Liver (tissue), 3 donors: ENCODE measurements at regions not wholly inside any gene's neighbourhood (a gene's known extent, or its start where the extent isn't known, plus 50 kb on each side); places are given as distances from the start of the nearest gene placed in this dataset.

Experiments
- EGR1 ChIP-seq, 2 donors: IDR thresholded peaks; 2 replicates each; pipeline ENCODE4 v1.6.1; 2016 to 2018; ENCODE audit warnings: antibody characterized with exemption in 2 of 2, low read depth in 2 of 2
- FOXA1 ChIP-seq: IDR thresholded peaks from 2 replicates; pipeline ENCODE4 v1.6.1; 2016; ENCODE audit warnings: antibody characterized with exemption
- GABPA ChIP-seq, 2 donors: IDR thresholded peaks in 1 of 2; conservative IDR thresholded peaks in 1 of 2; 2 replicates each; pipeline ENCODE4 v1.6.1; 2016; ENCODE audit warnings: antibody characterized with exemption in 2 of 2, mild to moderate bottlenecking in 1 of 2, moderate library complexity in 1 of 2
- HNF4G ChIP-seq: IDR thresholded peaks from 2 replicates; pipeline ENCODE4 v1.6.1; 2016; ENCODE audit warnings: antibody characterized with exemption
- JUND ChIP-seq, 2 donors: IDR thresholded peaks; 2 replicates each; pipeline ENCODE4 v1.6.1; 2016; ENCODE audit warnings: antibody characterized with exemption in 2 of 2
- RAD21 ChIP-seq, 2 donors: IDR thresholded peaks; 2 replicates each; pipeline ENCODE4 v1.6.1; 2016; ENCODE audit warnings: antibody characterized with exemption in 2 of 2, mild to moderate bottlenecking in 2 of 2
- RXRA ChIP-seq, 2 donors: IDR thresholded peaks; 2 replicates each; pipeline ENCODE4 v1.6.1; 2017 to 2018; ENCODE audit warnings: antibody characterized with exemption in 2 of 2, mild to moderate bottlenecking in 1 of 2
- SP1 ChIP-seq: IDR thresholded peaks from 2 replicates; pipeline ENCODE4 v1.6.1; 2018; ENCODE audit warnings: antibody characterized with exemption, mild to moderate bottlenecking
- TAF1 ChIP-seq: conservative IDR thresholded peaks from 2 replicates; pipeline ENCODE4 v1.6.1; 2016; ENCODE audit warnings: antibody characterized with exemption, mild to moderate bottlenecking
- YY1 ChIP-seq: IDR thresholded peaks from 2 replicates; pipeline ENCODE4 v1.6.1; 2016; ENCODE audit warnings: antibody characterized with exemption, mild to moderate bottlenecking
- TF ChIP-seq, protein P1 (sequence below): fragments of 150-350 bp; IDR thresholded peaks from 2 replicates; pipeline ENCODE4 v1.5.1; 2017; ENCODE audit warnings: improper control_type of control experiment, low read depth, low read length; ENCODE audit not compliant: missing input control
- TF ChIP-seq, protein P2 (sequence below): IDR thresholded peaks from 2 replicates; pipeline ENCODE4 v1.6.1; 2016; ENCODE audit warnings: antibody characterized with exemption
- TF ChIP-seq, protein P3 (sequence below): IDR thresholded peaks from 2 replicates; pipeline ENCODE4 v1.6.1; 2016; ENCODE audit warnings: antibody characterized with exemption
- donor health status: healthy.
- donor health status: healthy.

DNA sequence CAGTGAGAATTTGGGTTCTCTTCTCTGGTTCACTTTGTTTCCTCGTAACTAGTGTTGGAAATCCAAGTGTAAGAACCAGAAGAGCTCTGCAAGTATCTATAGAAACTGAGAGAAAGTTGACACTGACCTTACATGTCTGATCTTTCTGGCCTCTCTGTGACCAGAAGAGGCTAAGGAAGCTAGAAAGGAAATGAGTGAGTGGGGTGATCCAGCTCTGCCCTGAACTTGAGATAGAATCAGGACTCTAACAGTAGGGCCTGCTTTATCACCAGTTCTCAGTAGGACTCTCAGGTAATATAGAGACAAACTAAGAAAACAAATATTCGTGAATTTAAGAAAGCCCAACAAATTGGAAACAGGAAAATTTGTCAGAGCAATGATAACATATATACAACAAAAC is 441.2 kb upstream of the ZNF804A start:
- TF ChIP-seq, protein P1, sequence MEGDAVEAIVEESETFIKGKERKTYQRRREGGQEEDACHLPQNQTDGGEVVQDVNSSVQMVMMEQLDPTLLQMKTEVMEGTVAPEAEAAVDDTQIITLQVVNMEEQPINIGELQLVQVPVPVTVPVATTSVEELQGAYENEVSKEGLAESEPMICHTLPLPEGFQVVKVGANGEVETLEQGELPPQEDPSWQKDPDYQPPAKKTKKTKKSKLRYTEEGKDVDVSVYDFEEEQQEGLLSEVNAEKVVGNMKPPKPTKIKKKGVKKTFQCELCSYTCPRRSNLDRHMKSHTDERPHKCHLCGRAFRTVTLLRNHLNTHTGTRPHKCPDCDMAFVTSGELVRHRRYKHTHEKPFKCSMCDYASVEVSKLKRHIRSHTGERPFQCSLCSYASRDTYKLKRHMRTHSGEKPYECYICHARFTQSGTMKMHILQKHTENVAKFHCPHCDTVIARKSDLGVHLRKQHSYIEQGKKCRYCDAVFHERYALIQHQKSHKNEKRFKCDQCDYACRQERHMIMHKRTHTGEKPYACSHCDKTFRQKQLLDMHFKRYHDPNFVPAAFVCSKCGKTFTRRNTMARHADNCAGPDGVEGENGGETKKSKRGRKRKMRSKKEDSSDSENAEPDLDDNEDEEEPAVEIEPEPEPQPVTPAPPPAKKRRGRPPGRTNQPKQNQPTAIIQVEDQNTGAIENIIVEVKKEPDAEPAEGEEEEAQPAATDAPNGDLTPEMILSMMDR, result no peak
- TF ChIP-seq RAD21 (IDR thresholded peaks at IDR 0.05) (no peak), FOXA1 (no peak), GABPA (IDR thresholded peaks at IDR 0.05 in 1 of 2, conservative IDR thresholded peaks at IDR 0.05 in 1 of 2) (no peak), TAF1 (no peak), JUND (IDR thresholded peaks at IDR 0.05) (no peak), EGR1 (IDR thresholded peaks at IDR 0.05; ENCODE audit: low read depth in 2 of 2) (no peak), RXRA (IDR thresholded peaks at IDR 0.05) (no peak), SP1 (no peak), YY1 (no peak), HNF4G (no peak)
- TF ChIP-seq, protein P2, sequence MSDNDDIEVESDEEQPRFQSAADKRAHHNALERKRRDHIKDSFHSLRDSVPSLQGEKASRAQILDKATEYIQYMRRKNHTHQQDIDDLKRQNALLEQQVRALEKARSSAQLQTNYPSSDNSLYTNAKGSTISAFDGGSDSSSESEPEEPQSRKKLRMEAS, result no peak
- TF ChIP-seq, protein P3, sequence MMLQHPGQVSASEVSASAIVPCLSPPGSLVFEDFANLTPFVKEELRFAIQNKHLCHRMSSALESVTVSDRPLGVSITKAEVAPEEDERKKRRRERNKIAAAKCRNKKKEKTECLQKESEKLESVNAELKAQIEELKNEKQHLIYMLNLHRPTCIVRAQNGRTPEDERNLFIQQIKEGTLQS, result no peak
